Neural cell (in vitro differentiated cells): ENCODE measurements at regions not wholly inside any gene's neighbourhood (a gene's known extent, or its start where the extent isn't known, plus 50 kb on each side); places are given as distances from the start of the nearest gene placed in this dataset.

Experiments
- CTCF ChIP-seq: fragments of 450-650 bp; IDR thresholded peaks from 2 replicates; pipeline ENCODE4 v1.5.1; 2014; ENCODE audit warnings: antibody characterized with exemption, mild to moderate bottlenecking, moderate library complexity; ENCODE audit not compliant: poor library complexity, severe bottlenecking
- EP300 ChIP-seq: fragments of 450-650 bp; conservative IDR thresholded peaks from 2 replicates; pipeline ENCODE4 v1.6.1; 2014; ENCODE audit warnings: antibody characterized with exemption, mild to moderate bottlenecking, moderate library complexity; ENCODE audit not compliant: poor library complexity, severe bottlenecking
- EZH2 ChIP-seq: fragments of 200-600, 300-800 bp; shearing (Covaris generic), sonication (generic); IDR thresholded peaks from 2 replicates; pipeline ENCODE4 v1.6.1; 2014; ENCODE audit warnings: antibody characterized with exemption, low read length, borderline replicate concordance, mild to moderate bottlenecking; ENCODE audit not compliant: insufficient read depth, poor library complexity, severe bottlenecking
- MXI1 ChIP-seq: fragments of 450-650 bp; conservative IDR thresholded peaks from 2 replicates; pipeline ENCODE4 v1.6.1; 2014; ENCODE audit warnings: antibody characterized with exemption, mild to moderate bottlenecking; ENCODE audit not compliant: poor library complexity, severe bottlenecking
- POLR2AphosphoS5 ChIP-seq: IDR thresholded peaks from 2 replicates; pipeline ENCODE4 v1.6.1; 2012
- RAD21 ChIP-seq: fragments of 450-650 bp; conservative IDR thresholded peaks from 2 replicates; pipeline ENCODE4 v1.6.1; 2014; ENCODE audit warnings: antibody characterized with exemption, mild to moderate bottlenecking, moderate library complexity
- SMC3 ChIP-seq: fragments of 450-650 bp; conservative IDR thresholded peaks from 2 replicates; pipeline ENCODE4 v1.6.1; 2014; ENCODE audit warnings: antibody characterized with exemption, mild to moderate bottlenecking, moderate library complexity; ENCODE audit not compliant: poor library complexity
- TAF1 ChIP-seq: IDR thresholded peaks from 2 replicates; pipeline ENCODE4 v1.6.1; 2012; ENCODE audit warnings: low read depth
- TF ChIP-seq, protein P1 (sequence below): IDR thresholded peaks from 2 replicates; pipeline ENCODE4 v1.6.1; 2012; ENCODE audit warnings: borderline replicate concordance

GRCh38 chr20:24060851-24061590, 72.4 kb upstream of the GGTLC1 start:
- TF ChIP-seq CTCF (no peak), EZH2 (no peak), TAF1 (no peak), MXI1 (no peak), RAD21 (no peak), EP300 (no peak), POLR2AphosphoS5 (no peak), SMC3 (no peak)
- TF ChIP-seq, protein P1, sequence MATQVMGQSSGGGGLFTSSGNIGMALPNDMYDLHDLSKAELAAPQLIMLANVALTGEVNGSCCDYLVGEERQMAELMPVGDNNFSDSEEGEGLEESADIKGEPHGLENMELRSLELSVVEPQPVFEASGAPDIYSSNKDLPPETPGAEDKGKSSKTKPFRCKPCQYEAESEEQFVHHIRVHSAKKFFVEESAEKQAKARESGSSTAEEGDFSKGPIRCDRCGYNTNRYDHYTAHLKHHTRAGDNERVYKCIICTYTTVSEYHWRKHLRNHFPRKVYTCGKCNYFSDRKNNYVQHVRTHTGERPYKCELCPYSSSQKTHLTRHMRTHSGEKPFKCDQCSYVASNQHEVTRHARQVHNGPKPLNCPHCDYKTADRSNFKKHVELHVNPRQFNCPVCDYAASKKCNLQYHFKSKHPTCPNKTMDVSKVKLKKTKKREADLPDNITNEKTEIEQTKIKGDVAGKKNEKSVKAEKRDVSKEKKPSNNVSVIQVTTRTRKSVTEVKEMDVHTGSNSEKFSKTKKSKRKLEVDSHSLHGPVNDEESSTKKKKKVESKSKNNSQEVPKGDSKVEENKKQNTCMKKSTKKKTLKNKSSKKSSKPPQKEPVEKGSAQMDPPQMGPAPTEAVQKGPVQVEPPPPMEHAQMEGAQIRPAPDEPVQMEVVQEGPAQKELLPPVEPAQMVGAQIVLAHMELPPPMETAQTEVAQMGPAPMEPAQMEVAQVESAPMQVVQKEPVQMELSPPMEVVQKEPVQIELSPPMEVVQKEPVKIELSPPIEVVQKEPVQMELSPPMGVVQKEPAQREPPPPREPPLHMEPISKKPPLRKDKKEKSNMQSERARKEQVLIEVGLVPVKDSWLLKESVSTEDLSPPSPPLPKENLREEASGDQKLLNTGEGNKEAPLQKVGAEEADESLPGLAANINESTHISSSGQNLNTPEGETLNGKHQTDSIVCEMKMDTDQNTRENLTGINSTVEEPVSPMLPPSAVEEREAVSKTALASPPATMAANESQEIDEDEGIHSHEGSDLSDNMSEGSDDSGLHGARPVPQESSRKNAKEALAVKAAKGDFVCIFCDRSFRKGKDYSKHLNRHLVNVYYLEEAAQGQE, result no peak
